Retinal pigment epithelial cell (primary cell): ENCODE measurements at regions not wholly inside any gene's neighbourhood (a gene's known extent, or its start where the extent isn't known, plus 50 kb on each side); places are given as distances from the start of the nearest gene placed in this dataset.

ENCODE experiments used
- DNase-seq: peaks from one replicate; pipeline ENCODE4 v3.0.0-alpha.2; 2010; ENCODE audit warnings: low read depth
- H3K4me3 ChIP-seq: 2 replicates; pipeline ENCODE4 v1.5.1; 2011; ENCODE audit warnings: mild to moderate bottlenecking, low read length, control low read depth, moderate library complexity
- CTCF ChIP-seq: conservative IDR thresholded peaks from 2 replicates; pipeline ENCODE4 v1.5.1; 2011; ENCODE audit warnings: low read depth, low read length, control low read depth, inconsistent platforms

- DNase-seq: no peak
- no peak for TF ChIP-seq CTCF
- H3K4me3 ChIP-seq: no peak overlapping the region
These were observed 315.4 kb upstream of the MIR17HG start for GRCh38 chr13:91032104-91032503.

- TF ChIP-seq CTCF: no peak
- no peak overlapping the region for H3K4me3 ChIP-seq
- no peak for DNase-seq
These were observed 310.6 kb upstream of the MIR17HG start for GRCh38 chr13:91036886-91037285.

GRCh38 chr13:91042870-91043269 lies 304.6 kb upstream of the MIR17HG start:
- DNase-seq: no peak
- no peak overlapping the region for H3K4me3 ChIP-seq
- no peak for TF ChIP-seq CTCF

- peak; percentile 63 for TF ChIP-seq CTCF
- no peak for DNase-seq
- H3K4me3 ChIP-seq: no peak overlapping the region
These were observed 302.0 kb upstream of the MIR17HG start for GRCh38 chr13:91045351-91046034.

- H3K4me3 ChIP-seq: no peak overlapping the region
- no peak for DNase-seq
- TF ChIP-seq CTCF: peak; percentile 35
These were observed 300.7 kb upstream of the MIR17HG start for GRCh38 chr13:91046715-91047327.

GRCh38 chr13:91050970-91051369 lies 296.5 kb upstream of the MIR17HG start:
- DNase-seq: no peak
- TF ChIP-seq CTCF: no peak
- H3K4me3 ChIP-seq: no peak overlapping the region

GRCh38 chr13:91052876-91053275 lies 294.6 kb upstream of the MIR17HG start:
- no peak for TF ChIP-seq CTCF
- no peak overlapping the region for H3K4me3 ChIP-seq
- no peak for DNase-seq
